GM19351 (cell line): ENCODE measurements at regions not wholly inside any gene's neighbourhood (a gene's known extent, or its start where the extent isn't known, plus 50 kb on each side); places are given as distances from the start of the nearest gene placed in this dataset.
"Not testable (repeated sequence)": the region's sequence is repeated elsewhere in the genome, so short reads cannot be mapped to it uniquely, and the experiment has no call there.

Source experiments
- ATAC-seq: cut with Tn5 transposase; IDR thresholded peaks from one replicate; pipeline ENCODE4 v1.9.1; 2021; ENCODE audit warnings: mild to moderate bottlenecking, moderate library complexity; ENCODE audit not compliant: unreplicated experiment

GRCh38 chr3:193040836-193041672 is 123.4 kb upstream of the MB21D2 start:
- peak; percentile 65 for ATAC-seq

- no peak for ATAC-seq
Observed at GRCh38 chr3:193046371-193046770, 128.7 kb upstream of the MB21D2 start.

GRCh38 chr3:193047461-193047860 is 129.8 kb upstream of the MB21D2 start:
- ATAC-seq: not testable (repeated sequence)

GRCh38 chr3:193048127-193048526 is 130.5 kb upstream of the MB21D2 start:
- ATAC-seq: no peak

- no peak for ATAC-seq
Observed at GRCh38 chr3:193049935-193050334, 132.3 kb upstream of the MB21D2 start.

- no peak for ATAC-seq
Observed at GRCh38 chr3:193051314-193051713, 133.7 kb upstream of the MB21D2 start.

GRCh38 chr3:193052354-193053045 is 134.8 kb upstream of the MB21D2 start:
- ATAC-seq: no peak

- ATAC-seq: no peak
Observed at GRCh38 chr3:193053046-193053435, 135.4 kb upstream of the MB21D2 start.

- ATAC-seq: no peak
Observed at GRCh38 chr3:193055352-193055751, 137.7 kb upstream of the MB21D2 start.

- ATAC-seq: no peak
Observed at GRCh38 chr3:193057616-193058015, 140.0 kb upstream of the MB21D2 start.

- ATAC-seq: no peak
Observed at GRCh38 chr3:193060748-193061546, 143.3 kb upstream of the MB21D2 start.

- no peak for ATAC-seq
Observed at GRCh38 chr3:193068365-193068764, 150.7 kb upstream of the MB21D2 start.

- ATAC-seq: peak; percentile 55
Observed at GRCh38 chr3:193069732-193070131, 152.1 kb upstream of the MB21D2 start.

- ATAC-seq: no peak
Observed at GRCh38 chr3:193078996-193079753, 161.5 kb upstream of the MB21D2 start.

GRCh38 chr3:193080821-193081365 is 160.1 kb upstream of the PLAAT1 start:
- ATAC-seq: no peak

GRCh38 chr3:193085655-193086054 is 155.4 kb upstream of the PLAAT1 start:
- ATAC-seq: no peak

- ATAC-seq: no peak
Observed at GRCh38 chr3:193086681-193087080, 154.3 kb upstream of the PLAAT1 start.

GRCh38 chr3:193087336-193087735 is 153.7 kb upstream of the PLAAT1 start:
- no peak for ATAC-seq

GRCh38 chr3:193095366-193095765 is 145.7 kb upstream of the PLAAT1 start:
- ATAC-seq: no peak

GRCh38 chr3:193096076-193096475 is 144.9 kb upstream of the PLAAT1 start:
- no peak for ATAC-seq
